ENCODE measurements at regions not wholly inside any gene's neighbourhood (a gene's known extent, or its start where the extent isn't known, plus 50 kb on each side); places are given as distances from the start of the nearest gene placed in this dataset.

DNA sequence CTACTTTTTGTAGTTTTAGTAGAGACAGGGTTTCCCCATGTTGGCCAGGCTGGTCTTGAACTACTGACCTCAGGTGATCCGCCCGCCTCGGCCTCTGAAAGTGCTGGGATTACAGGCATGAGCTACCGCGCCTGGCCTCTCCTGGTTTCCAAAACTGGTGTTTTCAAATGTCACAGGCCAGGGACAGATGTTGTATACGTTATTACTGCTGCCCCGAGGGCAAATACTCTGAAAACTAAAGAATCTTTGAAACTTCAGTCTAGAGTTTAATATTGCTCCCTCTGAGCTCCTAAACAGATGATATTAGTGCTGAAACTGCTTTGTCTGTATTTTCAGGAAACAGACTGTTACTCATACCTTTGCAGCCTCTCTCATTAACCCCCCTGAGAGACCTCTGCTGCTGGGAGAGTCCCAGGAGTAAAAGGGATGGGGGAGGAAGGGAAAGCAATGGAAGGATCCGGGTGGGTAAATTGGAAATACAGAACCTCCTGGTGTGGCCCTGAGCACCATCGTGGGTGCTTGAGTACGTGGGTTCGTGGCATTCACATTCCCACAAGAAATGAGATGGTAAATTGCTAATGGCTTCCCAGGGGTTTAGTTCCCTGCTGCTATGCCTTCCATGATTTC lies 96.3 kb upstream of the IGF1R start:
- TF ChIP-seq CTCF (conservative IDR thresholded peaks at IDR 0.05) (no peak), ZFX (IDR thresholded peaks at IDR 0.05) (no peak)
